Stimulated activated naive B cell treated with anti-CD40 and anti-IgM and Interleukin-4, amounts not matched to agents 10 μg/mL and 1 μg/mL and 100 μg/mL, for 72 hours (primary cell): ENCODE measurements at regions not wholly inside any gene's neighbourhood (a gene's known extent, or its start where the extent isn't known, plus 50 kb on each side); places are given as distances from the start of the nearest gene placed in this dataset.

ENCODE experiments used
- ATAC-seq, 2 donors: fragments of 150-1000 bp; cut with Tn5 transposase; replicated peaks; 2 replicates each; pipeline ENCODE4 v1.10.0; 2021; ENCODE audit warnings: moderate library complexity in 1 of 2
- DNase-seq: peaks from one replicate; pipeline ENCODE4 v3.0.0; 2021
- H3K27ac Mint-ChIP-seq: one replicate; pipeline ENCODE4 v1.8.0; 2022; ENCODE audit warnings: mild to moderate bottlenecking, mixed read lengths
- H3K27me3 Mint-ChIP-seq, 2 donors: one replicate each; pipeline ENCODE4 v1.8.0; 2022; ENCODE audit warnings: mixed read lengths in 2 of 2
- H3K36me3 Mint-ChIP-seq, 2 donors: one replicate each; pipeline ENCODE4 v1.8.0; 2022; ENCODE audit warnings: mixed read lengths in 2 of 2, mild to moderate bottlenecking in 1 of 2
- H3K4me1 Mint-ChIP-seq, 2 donors: one replicate each; pipeline ENCODE4 v1.8.0; 2022; ENCODE audit warnings: mixed read lengths in 2 of 2, mild to moderate bottlenecking in 1 of 2
- H3K4me3 Mint-ChIP-seq, 2 donors: one replicate each; pipeline ENCODE4 v1.8.0; 2022; ENCODE audit warnings: mild to moderate bottlenecking in 2 of 2, mixed read lengths in 2 of 2, moderate library complexity in 1 of 2
- H3K9me3 Mint-ChIP-seq, 2 donors: one replicate each; pipeline ENCODE4 v1.8.0; 2022; ENCODE audit warnings: mixed read lengths in 2 of 2, mild to moderate bottlenecking in 1 of 2

- peaks cover 0 to 3% of the 10 kb centered on the region in 2 donors for H3K9me3 Mint-ChIP-seq
- no peak overlapping the region for H3K27ac Mint-ChIP-seq
- no peaks in the 10 kb centered on the region for H3K4me1 Mint-ChIP-seq
- ATAC-seq (no peak), DNase-seq (no peak)
- peaks cover 0 to 10% of the 10 kb centered on the region in 2 donors for H3K27me3 Mint-ChIP-seq
- H3K4me3 Mint-ChIP-seq = no peak overlapping the region
- H3K36me3 Mint-ChIP-seq = no peaks in the 10 kb centered on the region
These were observed 98.5 kb upstream of the INPP4B start for GRCh38 chr4:142944565-142944964.

GRCh38 chr4:142952821-142953580 lies 106.9 kb upstream of the INPP4B start:
- no peak for ATAC-seq

GRCh38 chr4:142954415-142954814 lies 108.3 kb upstream of the INPP4B start:
- no peak overlapping the region for H3K4me3 Mint-ChIP-seq
- no peak overlapping the region for H3K27ac Mint-ChIP-seq
- no peak for DNase-seq
- H3K9me3 Mint-ChIP-seq = peaks cover 0 to 6% of the 10 kb centered on the region in 2 donors
- no peaks in the 10 kb centered on the region for H3K4me1 Mint-ChIP-seq
- no peak for ATAC-seq
- H3K36me3 Mint-ChIP-seq = peaks cover 3 to 4% of the 10 kb centered on the region in 2 donors
- H3K27me3 Mint-ChIP-seq = no peaks in the 10 kb centered on the region

More at GRCh38 chr4:142952821-142953580, 106.9 kb upstream of the INPP4B start:
- peaks cover 0 to 6% of the 10 kb centered on the region in 2 donors for H3K9me3 Mint-ChIP-seq
- no peaks in the 10 kb centered on the region for H3K27me3 Mint-ChIP-seq
- DNase-seq = no peak
- H3K4me1 Mint-ChIP-seq = no peaks in the 10 kb centered on the region
- H3K4me3 Mint-ChIP-seq = no peak overlapping the region
- H3K36me3 Mint-ChIP-seq = peaks cover 3 to 4% of the 10 kb centered on the region in 2 donors
- H3K27ac Mint-ChIP-seq = no peak overlapping the region

GRCh38 chr4:142955501-142955900 lies 109.4 kb upstream of the INPP4B start:
- no peaks in the 10 kb centered on the region for H3K4me1 Mint-ChIP-seq
- ATAC-seq = no peak
- no peak overlapping the region for H3K4me3 Mint-ChIP-seq
- H3K36me3 Mint-ChIP-seq = peaks cover 3 to 4% of the 10 kb centered on the region in 2 donors
- no peaks in the 10 kb centered on the region for H3K27me3 Mint-ChIP-seq
- no peak for DNase-seq
- no peak overlapping the region for H3K27ac Mint-ChIP-seq
- peaks cover 0 to 6% of the 10 kb centered on the region in 2 donors for H3K9me3 Mint-ChIP-seq

- Mint-ChIP-seq H3K36me3 (peaks cover 3 to 4% of the 10 kb centered on the region in 2 donors), H3K4me1 (peaks cover 0 to 16% of the 10 kb centered on the region in 2 donors), H3K27ac (no peak overlapping the region), H3K27me3 (no peaks in the 10 kb centered on the region), H3K9me3 (peaks cover 0 to 6% of the 10 kb centered on the region in 2 donors), H3K4me3 (no peak overlapping the region)
- DNase-seq (no peak), ATAC-seq (no peak)
These were observed 113.1 kb upstream of the INPP4B start for GRCh38 chr4:142959173-142959572.

GRCh38 chr4:142960126-142960525 lies 114.0 kb upstream of the INPP4B start:
- H3K27ac Mint-ChIP-seq = no peak overlapping the region
- peaks cover 0 to 16% of the 10 kb centered on the region in 2 donors for H3K4me1 Mint-ChIP-seq
- H3K9me3 Mint-ChIP-seq = peaks cover 0 to 3% of the 10 kb centered on the region in 2 donors
- H3K27me3 Mint-ChIP-seq = no peaks in the 10 kb centered on the region
- no peak for ATAC-seq
- H3K36me3 Mint-ChIP-seq = peaks cover 2% of the 10 kb centered on the region in 2 donors
- H3K4me3 Mint-ChIP-seq = no peak overlapping the region
- no peak for DNase-seq

GRCh38 chr4:142960867-142961644 lies 115.0 kb upstream of the INPP4B start:
- DNase-seq (no peak), ATAC-seq (peak; percentile 51 to 53)

GRCh38 chr4:142961866-142962265 lies 115.8 kb upstream of the INPP4B start:
- Mint-ChIP-seq H3K36me3 (no peaks in the 10 kb centered on the region), H3K27me3 (no peaks in the 10 kb centered on the region), H3K9me3 (no peaks in the 10 kb centered on the region), H3K4me3 (no peak overlapping the region), H3K4me1 (peaks cover 0 to 16% of the 10 kb centered on the region in 2 donors), H3K27ac (no peak overlapping the region)
- DNase-seq (no peak), ATAC-seq (peak; percentile 82 to 91)

More at GRCh38 chr4:142960867-142961644, 115.0 kb upstream of the INPP4B start:
- Mint-ChIP-seq H3K4me1 (peaks cover 0 to 16% of the 10 kb centered on the region in 2 donors), H3K27me3 (no peaks in the 10 kb centered on the region), H3K9me3 (no peaks in the 10 kb centered on the region), H3K36me3 (no peaks in the 10 kb centered on the region), H3K27ac (no peak overlapping the region), H3K4me3 (no peak overlapping the region)

GRCh38 chr4:142974328-142974727 lies 128.2 kb upstream of the INPP4B start:
- DNase-seq (no peak), ATAC-seq (no peak)
- no peak overlapping the region for H3K27ac Mint-ChIP-seq
- H3K9me3 Mint-ChIP-seq = no peaks in the 10 kb centered on the region
- no peaks in the 10 kb centered on the region for H3K4me1 Mint-ChIP-seq
- no peak overlapping the region for H3K4me3 Mint-ChIP-seq
- H3K36me3 Mint-ChIP-seq = no peaks in the 10 kb centered on the region
- no peaks in the 10 kb centered on the region for H3K27me3 Mint-ChIP-seq

- no peak for ATAC-seq
- Mint-ChIP-seq H3K4me1 (no peaks in the 10 kb centered on the region), H3K9me3 (no peaks in the 10 kb centered on the region), H3K4me3 (no peak overlapping the region), H3K36me3 (no peaks in the 10 kb centered on the region), H3K27ac (no peak overlapping the region), H3K27me3 (no peaks in the 10 kb centered on the region)
- no peak for DNase-seq
These were observed 129.5 kb upstream of the INPP4B start for GRCh38 chr4:142975618-142976017.

- no peak for DNase-seq
- H3K9me3 Mint-ChIP-seq = no peaks in the 10 kb centered on the region
- H3K4me3 Mint-ChIP-seq = no peak overlapping the region
- H3K27ac Mint-ChIP-seq = no peak overlapping the region
- peaks cover 0 to 4% of the 10 kb centered on the region in 2 donors for H3K27me3 Mint-ChIP-seq
- ATAC-seq = no peak
- no peaks in the 10 kb centered on the region for H3K4me1 Mint-ChIP-seq
- no peaks in the 10 kb centered on the region for H3K36me3 Mint-ChIP-seq
These were observed 130.4 kb upstream of the INPP4B start for GRCh38 chr4:142976482-142976881.

GRCh38 chr4:142977182-142977581 lies 131.1 kb upstream of the INPP4B start:
- Mint-ChIP-seq H3K27me3 (peaks cover 0 to 4% of the 10 kb centered on the region in 2 donors), H3K36me3 (no peaks in the 10 kb centered on the region), H3K4me3 (no peak overlapping the region), H3K27ac (no peak overlapping the region), H3K9me3 (no peaks in the 10 kb centered on the region), H3K4me1 (no peaks in the 10 kb centered on the region)
- ATAC-seq (no peak), DNase-seq (no peak)

- ATAC-seq (no peak), DNase-seq (no peak)
- Mint-ChIP-seq H3K9me3 (peaks cover 4 to 6% of the 10 kb centered on the region in 2 donors), H3K36me3 (no peaks in the 10 kb centered on the region), H3K27ac (no peak overlapping the region), H3K4me1 (no peaks in the 10 kb centered on the region), H3K27me3 (peaks cover 0 to 4% of the 10 kb centered on the region in 2 donors), H3K4me3 (no peak overlapping the region)
These were observed 137.0 kb upstream of the INPP4B start for GRCh38 chr4:142983065-142983464.

GRCh38 chr4:142983589-142983988 lies 137.5 kb upstream of the INPP4B start:
- Mint-ChIP-seq H3K36me3 (no peaks in the 10 kb centered on the region), H3K9me3 (peaks cover 4 to 6% of the 10 kb centered on the region in 2 donors), H3K27ac (no peak overlapping the region), H3K4me1 (no peaks in the 10 kb centered on the region), H3K27me3 (peaks cover 0 to 4% of the 10 kb centered on the region in 2 donors), H3K4me3 (no peak overlapping the region)
- ATAC-seq = no peak
- no peak for DNase-seq
